GM18502 (cell line): ENCODE measurements at regions not wholly inside any gene's neighbourhood (a gene's known extent, or its start where the extent isn't known, plus 50 kb on each side); places are given as distances from the start of the nearest gene placed in this dataset.

ENCODE experiments used
- ATAC-seq: cut with Tn5 transposase; IDR thresholded peaks from one replicate; pipeline ENCODE4 v1.9.1; 2021; ENCODE audit warnings: mild to moderate bottlenecking; ENCODE audit not compliant: unreplicated experiment, poor library complexity

DNA sequence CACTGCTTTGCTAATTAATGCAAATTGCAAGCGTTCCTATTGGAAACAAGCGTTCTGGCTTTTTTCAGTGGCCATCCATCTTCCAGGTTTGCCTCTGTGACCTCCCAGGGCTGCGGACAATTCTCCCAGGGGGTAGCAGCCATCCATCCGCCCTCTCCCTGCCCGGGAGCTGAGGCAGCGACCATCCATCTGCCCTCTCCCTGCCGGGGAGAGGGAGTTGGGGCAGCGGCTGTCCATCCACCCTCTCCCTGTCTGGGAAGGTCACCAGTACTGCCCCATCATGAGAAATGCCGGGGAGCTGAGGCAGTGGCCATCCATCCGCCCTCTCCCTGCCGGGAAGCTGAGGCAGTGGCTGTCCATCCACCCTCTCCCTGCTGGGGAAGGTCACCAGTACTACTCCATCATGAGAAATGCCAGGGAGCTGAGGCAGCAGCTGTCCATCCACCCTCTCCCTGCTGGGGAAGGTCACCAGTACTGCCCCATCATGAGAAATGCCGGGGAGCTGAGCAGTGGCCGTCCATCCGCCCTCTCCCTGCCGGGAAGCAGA lies 394.7 kb downstream of the BRD1 start:
- no peak for ATAC-seq

DNA sequence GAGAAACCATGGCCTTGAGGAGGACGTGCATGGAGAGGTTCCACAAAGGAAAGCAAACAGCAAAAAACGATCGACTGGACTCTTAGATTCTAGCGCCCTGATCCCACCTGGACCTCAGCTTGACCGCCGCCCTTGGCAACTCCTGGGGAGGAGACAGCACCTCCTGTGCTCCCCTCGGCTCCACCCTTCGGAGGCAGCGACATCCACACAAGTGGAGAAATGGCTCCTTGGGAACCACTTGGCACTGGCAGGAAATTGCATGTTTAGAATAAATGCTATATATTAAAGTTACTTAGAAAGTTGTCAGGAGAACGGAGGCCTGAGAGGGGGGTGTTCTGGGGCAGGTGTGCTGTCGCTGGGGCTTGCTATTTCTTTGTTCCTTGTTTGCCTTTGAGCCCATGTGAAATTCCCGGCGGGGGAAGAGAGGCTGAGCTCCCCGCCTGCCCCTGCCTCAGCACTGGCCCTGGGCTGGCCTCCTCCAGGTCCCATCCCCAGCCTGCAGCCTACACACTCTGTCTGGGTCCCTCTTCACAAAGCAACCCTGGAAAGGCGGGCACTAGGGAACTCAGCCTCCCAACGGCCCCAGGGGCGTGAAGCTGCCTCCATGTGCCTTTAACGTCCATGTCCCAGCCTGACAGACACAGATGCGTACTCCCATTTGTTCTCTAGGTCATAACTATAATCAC lies 395.3 kb downstream of the BRD1 start:
- ATAC-seq = no peak

DNA sequence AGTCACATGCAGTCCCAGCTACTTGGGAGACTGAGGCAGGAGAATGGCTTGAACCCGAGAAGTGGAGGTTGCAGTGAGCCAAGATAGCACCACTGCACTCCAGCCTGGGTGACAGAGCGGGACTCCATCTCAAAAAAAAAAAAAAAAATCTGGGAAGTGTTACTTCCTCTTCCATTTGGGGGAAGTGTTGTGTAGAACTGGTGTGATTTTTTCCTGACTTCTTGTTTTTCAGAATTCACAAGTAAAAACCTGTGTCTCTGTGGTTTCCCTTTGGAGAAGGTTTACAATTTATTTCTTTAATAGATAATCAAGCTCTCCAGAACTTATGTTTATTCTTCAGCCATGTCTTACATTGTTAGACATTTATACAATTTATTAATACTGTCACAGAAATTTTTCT lies 396.1 kb downstream of the BRD1 start:
- ATAC-seq = no peak

DNA sequence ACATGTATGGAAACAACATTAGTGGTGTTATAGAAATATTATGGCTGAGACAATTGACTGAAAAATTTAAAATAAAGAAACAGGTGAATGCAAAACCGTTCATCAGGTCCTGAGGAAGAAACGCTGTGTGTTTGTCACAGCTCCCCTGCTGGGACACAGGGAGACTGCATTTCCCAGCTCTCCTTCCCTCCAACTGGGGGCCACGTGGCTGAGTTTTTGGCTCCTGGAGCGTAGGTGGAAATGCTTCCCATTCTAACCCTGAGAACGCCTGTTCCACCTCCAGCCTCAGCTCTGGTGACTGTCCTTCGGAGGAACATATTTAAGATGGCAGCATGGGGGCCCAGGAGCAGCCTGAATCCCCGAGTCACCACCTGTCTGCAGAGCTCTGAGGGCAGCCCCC lies 398.6 kb downstream of the BRD1 start:
- no peak for ATAC-seq

DNA sequence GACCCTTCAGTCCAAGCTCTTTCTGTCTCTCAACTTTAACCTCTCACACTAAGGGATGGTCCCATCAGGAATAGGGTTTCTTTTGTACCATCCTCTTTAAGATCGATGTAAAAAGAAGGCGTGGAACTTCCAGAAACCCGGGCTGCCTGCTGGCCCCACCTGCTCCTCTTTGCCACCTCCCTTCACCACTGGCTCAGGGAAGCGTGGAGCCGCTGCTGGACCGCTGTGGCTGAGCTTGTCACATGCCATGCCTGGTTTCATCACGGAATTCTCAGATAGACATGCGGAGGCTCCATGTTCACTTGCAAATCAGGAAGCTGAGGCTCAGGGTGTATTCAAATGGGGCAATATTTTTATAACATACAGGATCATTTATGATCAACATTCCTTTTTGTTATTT lies 399.7 kb downstream of the BRD1 start:
- no peak for ATAC-seq

DNA sequence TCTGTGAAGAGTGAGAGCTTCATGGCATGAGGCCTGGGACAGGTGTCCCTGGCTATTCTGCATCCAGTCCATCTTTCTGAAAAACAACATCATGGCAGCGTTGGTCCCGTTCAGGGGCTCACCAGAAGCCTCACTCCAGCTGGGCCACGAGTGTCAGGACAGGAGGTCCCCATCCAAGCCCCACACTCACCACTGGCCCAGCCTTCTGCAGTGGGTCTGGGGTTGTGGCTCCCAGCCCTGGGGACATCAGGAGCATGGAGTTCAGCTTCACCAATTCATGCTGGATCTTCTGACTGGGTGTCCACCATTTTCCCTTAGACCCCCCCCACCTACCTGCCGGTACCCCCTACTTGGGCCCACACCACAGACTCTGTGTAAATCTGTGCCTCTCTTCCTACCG lies 400.3 kb downstream of the BRD1 start:
- no peak for ATAC-seq

DNA sequence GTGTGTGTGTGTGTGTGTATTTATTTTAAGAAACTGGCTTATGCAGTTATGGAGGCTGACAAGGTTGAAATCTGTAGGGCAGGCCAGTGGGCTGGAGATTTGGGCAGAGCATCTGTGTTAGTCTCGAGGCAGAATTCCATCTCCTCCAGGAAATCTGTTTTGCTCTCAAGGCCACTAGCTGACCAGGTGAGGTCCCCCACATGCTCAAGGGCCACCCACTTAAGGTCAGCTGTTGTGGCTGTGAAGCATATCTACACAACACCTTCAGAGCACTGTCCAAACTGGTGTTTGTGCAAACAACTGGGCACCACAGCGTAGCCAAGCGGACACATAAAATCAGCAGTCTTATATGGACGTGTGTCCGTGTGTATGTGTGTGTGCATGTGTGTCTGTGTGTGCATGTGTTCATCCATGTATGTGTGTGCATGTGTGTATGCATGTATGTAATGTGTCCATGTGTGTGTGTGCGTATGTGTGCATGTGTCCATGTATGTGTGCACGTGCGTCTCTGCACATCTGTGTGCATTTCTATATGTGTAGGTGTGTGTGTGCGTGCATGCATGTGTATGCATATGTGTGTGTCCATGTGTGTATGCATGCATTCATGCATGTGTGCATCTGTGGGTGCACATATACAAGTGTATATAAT lies 400.9 kb downstream of the BRD1 start:
- no peak for ATAC-seq

DNA sequence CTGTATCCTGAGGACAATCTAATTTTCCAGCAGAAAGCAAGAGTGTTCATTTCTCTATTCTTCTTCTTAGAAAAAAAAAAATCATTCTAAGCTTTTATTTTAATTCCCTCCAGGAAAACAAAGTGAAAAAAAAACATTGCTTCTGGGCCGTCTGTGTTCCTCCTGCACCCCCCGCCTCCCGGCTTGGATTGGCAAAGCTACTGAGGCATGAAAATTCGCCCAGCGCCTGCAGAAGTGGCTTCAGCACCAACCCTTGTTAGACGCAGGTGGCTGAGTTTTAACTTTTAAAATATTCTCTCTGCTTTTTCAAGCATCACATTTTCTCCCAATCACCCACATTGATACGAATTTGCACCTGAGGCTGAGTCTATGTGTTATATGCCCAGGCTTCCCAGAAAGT lies 401.6 kb downstream of the BRD1 start:
- ATAC-seq = no peak

DNA sequence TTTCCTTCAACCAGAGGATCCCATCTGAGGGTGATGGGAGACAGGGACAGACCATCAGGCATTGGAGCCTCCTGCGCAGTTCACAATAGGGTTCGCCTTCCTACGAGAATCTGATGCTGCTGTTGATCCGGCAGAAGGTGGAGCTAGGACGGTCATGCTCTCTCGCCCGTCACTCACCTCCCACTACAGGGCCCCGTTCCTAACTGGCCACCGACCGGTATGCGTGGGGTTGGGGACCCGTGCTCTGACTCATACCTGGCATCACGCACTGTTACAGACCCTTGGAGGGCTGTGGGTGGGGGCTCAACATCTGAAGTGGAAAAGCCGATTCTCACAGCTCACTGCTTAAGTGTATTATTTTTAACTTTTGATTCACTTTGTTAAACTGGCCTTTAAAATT lies 402.3 kb downstream of the BRD1 start:
- ATAC-seq = no peak

DNA sequence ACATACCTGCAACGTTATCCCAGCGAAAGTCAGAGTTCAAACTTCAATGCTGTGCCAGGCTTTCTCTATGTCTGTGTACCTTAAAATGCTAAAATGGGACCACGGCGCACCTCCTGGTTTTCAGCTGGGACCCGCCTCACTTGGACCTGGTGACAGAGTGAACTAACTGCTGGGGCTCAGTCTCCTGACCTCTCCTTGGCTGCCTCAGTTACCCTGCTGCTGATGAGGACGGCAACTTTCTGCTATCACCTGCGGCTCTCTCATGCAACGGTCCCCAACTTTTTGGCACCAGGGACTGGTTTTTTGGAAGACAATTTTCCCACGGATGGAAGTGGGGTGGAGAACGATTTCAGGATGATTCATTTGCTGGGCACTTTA lies 402.8 kb downstream of the BRD1 start:
- no peak for ATAC-seq

DNA sequence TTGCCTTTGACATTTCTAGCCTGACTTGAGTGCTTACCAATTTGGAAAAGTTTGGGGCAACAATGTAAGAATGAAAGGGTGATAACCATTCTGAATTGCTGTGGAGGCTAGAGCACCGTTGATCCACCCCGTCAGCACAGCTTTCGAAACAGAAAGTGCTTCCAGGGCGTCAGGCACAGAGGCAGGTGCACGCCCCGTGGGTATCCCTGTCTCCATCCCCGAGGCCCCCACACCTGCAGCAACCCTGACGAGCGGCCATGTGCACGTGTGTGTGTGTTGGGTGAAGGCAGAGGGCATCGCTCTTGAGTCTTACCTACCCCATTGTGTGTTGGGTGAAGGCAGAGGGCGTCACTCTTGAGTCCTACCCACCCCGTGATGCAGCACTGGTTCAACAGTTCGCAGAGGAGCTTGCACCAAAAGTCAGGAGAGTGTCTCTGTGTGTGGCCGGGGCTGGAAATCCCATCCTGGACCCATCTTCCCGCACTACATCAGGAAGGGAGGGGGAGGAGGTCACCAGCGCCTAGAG lies 404.5 kb downstream of the BRD1 start:
- no peak for ATAC-seq

DNA sequence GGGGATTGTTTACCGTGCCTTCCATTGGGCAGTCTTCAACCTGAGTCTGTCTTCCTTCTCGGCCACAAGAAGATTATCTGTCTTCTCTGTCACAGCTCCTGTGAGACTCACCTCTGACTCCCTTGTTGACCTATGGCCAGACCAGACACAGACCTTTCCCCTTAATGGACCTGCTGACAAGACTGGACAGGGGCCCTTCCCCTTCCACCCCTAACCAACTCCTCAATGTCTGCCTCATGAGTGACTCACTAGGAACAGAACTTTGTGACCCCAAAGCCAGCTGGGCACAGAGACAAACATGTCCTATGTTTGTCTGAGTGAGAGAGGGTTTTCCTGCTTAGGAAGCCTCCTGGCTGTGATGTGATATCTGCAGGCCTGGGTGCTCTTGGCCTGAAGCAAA lies 405.0 kb downstream of the BRD1 start:
- ATAC-seq = no peak

DNA sequence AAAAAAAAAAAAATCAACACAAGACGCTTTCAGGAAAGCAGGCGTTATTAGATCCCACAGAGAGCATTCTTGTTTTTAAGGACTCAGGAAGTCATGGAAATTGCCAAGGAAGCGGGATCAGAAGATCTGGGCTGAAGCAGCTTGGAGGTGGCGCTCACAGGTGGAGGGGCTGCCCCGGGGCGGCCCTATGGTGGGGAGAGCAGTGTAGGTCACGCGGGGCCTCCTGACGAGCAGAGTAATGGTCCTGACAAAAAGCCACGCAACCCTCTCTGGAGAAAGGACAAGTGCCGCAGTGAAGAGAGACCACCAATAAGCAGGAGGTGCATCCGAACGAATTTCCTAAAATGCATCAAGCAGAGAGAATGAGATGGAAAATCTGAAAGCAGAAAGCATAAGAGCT lies 407.0 kb downstream of the BRD1 start:
- no peak for ATAC-seq

DNA sequence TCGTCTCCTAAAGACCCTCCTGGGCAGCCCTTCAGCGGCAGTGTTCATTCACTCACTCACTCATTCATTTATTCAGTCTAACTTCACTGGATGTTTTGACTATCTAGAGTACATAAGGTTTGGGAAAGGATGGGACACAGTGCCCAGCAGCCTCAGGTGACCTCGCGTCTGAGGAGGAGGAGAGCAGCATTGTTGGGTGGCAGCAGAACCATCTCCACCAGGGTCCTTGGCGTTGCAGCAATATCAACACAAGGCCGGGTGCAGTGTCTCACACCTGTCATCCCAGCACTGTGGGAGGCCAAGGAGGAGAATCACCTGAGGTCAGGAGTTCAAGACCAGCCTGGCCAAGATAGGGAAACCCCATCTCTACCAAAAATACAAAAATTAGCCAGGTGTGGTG lies 408.0 kb downstream of the BRD1 start:
- ATAC-seq = no peak

DNA sequence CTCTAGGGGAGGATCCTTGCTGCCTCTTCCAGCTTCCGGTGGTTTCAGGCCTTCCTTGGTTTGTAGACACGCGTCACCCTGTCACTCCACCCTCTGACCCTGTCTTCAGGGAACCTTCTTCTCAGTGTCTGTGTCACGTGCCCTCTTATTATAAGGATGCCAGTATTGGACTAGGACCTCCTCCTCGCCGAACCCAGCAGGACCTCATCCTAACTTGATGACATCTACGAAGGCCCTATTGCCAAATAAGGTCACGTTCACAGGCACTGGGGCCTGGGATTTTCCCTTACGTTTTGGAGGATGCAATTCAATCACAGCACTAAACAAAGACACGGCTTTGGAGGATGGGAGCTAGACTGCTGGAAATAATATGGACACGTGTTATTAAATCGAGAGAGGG lies 408.7 kb downstream of the BRD1 start:
- ATAC-seq = no peak

DNA sequence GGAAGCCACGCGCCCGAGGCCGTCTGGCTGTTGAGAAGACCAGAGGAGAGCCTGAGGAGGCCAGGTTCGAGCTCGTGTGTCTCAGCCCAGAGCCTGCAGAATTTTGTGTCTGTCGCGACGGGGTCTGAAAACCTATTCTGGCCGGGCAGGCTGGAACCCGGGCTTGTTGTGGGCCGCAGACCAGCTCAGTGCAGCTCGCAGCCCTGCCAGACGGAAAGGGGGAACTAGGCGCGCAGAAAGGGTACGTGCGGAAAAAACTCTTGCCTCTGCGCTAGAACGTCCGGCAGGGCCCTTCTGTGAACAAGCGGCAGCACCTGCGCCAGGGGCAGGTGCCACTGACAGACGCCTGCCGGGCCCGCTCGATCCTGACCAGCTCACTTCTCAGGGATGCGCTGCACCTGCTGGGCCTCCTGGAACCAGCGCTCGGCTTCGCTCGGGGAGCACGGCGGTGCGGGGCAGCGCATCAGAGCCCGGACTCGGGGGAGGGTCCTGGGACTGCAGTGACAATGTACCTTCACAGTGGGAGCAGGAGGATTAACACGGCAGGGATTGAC lies 409.3 kb downstream of the BRD1 start:
- ATAC-seq = no peak

DNA sequence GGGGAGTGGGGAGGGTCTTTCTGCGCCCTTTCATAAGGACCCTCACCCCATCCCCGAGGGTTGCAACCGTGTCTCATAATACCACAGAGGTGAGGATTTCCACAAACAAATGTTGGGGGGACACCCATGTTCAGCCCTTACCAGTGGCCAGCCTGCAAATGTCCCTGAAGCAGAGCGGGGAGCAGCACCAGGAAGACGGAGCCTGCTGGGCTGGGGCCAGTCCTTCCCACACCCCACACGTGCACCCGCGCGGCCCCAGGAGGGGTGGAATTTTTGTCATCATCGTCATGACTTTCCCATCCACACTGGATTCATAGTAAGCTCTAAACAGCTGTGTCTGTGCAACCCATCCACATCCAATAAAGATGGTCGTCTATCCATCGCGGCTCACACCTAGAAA lies 409.8 kb downstream of the BRD1 start:
- no peak for ATAC-seq

DNA sequence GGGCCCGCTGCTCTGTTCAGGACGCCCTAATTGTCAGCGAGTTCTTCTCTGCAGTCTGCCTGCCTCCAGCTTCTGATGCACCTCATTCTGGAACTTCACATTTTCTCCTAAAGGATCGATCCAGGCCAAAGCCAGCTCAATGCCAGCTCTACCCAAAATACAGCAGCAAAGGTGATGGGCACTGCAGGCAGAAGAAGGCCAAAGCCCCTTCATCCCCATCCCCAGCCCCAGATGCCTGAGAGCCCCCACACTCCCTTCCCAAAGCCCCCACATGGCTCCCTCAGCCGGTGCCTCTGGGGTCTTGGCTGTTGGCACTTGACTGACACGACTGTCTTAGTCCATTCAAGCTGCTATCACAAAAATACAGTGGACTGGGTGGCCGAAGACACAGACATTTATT lies 410.3 kb downstream of the BRD1 start:
- no peak for ATAC-seq

DNA sequence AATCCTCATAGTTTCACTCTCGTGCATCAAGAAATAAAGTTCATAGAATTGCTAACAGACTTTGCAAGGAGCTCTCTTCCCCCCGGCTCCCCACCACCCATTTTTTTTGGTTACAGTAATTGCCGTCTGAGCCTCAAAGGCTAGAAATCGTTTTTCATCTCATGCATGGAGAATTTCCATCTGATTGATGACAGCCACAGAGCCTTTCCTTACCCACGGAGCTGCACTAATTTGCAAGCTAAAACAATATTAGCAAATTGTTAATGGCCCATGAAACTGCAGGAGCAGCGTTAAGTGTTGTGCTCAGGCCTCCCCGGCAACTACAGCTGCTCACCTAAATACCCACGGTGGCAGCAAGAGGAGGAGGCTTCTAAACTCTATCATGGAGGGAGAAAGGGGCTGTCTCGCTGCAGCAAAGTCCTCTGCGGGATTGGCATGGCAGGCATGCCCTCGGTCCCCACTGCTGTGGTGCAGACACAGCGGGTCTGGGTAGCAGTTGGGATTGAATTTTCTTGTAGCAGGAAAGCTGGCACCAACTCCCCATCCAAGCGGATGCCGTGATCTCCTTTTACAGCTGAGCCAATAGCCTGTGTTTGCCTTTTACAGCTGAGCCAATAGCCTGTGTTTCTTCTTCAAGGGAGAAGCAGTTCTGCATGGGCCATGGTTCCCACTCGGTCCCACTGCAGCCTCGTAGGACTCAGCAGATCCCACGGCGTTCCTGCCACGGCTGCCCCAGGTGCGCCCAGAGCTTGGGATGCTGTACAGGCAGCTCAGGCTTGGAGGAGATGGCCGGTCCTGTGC lies 412.3 kb downstream of the BRD1 start:
- ATAC-seq = no peak

DNA sequence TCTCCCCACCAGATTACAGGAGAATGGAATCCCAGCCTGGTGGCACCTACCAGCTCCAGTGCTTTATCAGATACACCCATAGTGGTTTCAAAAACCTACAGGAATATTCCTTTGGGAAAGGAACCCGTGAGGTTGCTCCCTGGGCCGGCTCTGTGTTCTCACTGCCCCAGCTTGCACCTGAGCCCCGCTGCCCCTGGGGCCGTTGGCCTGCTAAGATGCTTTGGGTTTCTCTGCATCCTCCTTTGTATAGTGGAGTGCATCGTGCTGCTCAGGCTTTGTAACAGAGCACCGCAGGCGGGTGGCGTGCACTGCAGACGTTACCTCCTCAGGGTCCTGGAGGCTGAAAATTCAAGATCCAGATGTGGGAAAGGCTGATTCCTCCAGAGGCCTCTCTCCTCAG lies 414.1 kb downstream of the BRD1 start:
- no peak for ATAC-seq

DNA sequence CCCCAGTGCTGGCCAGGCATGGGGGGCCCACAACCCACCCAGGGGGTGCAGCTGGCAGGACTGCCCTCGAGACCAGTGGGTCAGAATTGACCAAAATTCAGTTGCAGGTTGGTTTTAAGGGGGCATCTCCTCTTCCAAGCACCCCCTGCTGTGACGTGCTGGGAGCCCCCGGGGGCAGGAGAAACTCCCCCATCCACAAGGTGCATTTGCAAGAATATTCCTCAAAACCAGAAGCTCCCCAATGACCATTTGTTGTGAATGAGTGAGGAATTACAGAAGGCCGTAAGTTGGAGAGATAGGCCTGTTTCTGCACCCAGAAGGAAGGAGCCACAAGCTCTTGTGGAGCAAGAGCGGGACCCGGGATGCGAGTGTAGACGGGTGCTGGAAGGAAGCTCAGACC lies 414.5 kb downstream of the BRD1 start:
- no peak for ATAC-seq
